A673 (cell line): ENCODE measurements at regions not wholly inside any gene's neighbourhood (a gene's known extent, or its start where the extent isn't known, plus 50 kb on each side); places are given as distances from the start of the nearest gene placed in this dataset.
A peak's percentile ranks its signal among the peaks of the same experiment; 100 is the strongest.

Experiments
- CTCF ChIP-seq: fragments of 300-800, 200-600 bp; sonication (generic); conservative IDR thresholded peaks from 2 replicates; pipeline ENCODE4 v1.5.1; 2017; ENCODE audit warnings: low read depth, mild to moderate bottlenecking, antibody characterized with exemption, low read length, moderate library complexity, mixed read lengths
- EZH2 ChIP-seq: fragments of 200-600 bp; sonication (generic); IDR thresholded peaks from 2 replicates; pipeline ENCODE4 v1.6.1; 2017; ENCODE audit warnings: borderline replicate concordance, low read depth, mild to moderate bottlenecking, mixed read lengths, antibody characterized with exemption, low read length; ENCODE audit not compliant: poor library complexity, severe bottlenecking

DNA sequence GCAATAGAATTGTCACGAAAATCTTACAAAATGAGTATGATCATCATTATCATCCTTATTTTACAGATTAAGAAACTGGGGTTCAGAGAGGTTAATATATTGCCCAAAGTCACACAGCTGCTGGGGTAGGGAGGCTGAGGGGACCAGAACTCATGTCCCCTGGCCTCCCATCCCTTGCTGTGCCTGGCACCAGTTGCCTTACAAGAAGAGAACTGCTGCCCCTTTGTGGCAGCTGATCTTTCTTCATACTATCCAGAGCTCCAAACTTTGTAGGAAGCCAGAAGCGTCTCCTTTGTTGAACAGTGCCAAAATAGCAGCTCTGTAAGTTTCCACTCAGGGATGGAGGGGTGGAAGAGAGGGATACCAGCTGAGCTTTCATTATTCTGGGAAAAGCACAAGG, 236.8 kb upstream of the TBC1D5 start:
- TF ChIP-seq CTCF, result 0 out of 2 replicates have a peak, but pooled peaks have one; percentile 13
- TF ChIP-seq EZH2, result no peak
